ENCODE measurements at regions not wholly inside any gene's neighbourhood (a gene's known extent, or its start where the extent isn't known, plus 50 kb on each side); places are given as distances from the start of the nearest gene placed in this dataset.

DNA sequence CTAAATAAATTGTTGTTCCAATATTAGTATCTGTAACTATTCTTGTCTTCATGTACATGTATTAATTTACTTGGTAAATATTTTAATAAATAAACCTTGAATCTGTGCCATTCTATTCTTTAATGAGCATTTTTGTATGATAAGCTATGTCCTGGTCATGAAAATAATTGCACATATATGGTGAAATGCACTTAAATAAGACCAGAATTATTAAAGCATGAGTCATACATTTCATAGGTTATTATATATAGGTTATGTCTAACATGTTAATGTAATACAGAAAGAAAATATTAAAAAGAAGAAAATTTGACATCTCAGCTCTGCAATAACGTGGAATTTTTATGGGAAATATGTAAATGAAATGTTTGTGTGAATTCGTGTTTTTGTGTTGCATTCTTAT, 1168.1 kb downstream of the TAF11L14 start:
- no peak for TF ChIP-seq POLR2A (IDR thresholded peaks at IDR 0.05; ENCODE audit: low read depth, low read length)
- TF ChIP-seq TAF1 (IDR thresholded peaks at IDR 0.05; ENCODE audit: borderline replicate concordance, low read depth, low read length): no peak
- no peak for TF ChIP-seq POLR2AphosphoS5 (IDR thresholded peaks at IDR 0.05; ENCODE audit: low read depth, low read length)

Measured in GM12892 (cell line).